Fibroblast of pulmonary artery (primary cell): ENCODE measurements at regions not wholly inside any gene's neighbourhood (a gene's known extent, or its start where the extent isn't known, plus 50 kb on each side); places are given as distances from the start of the nearest gene placed in this dataset.

Experiments
- DNase-seq: peaks from one replicate; pipeline ENCODE4 v3.0.0-alpha.2; 2010; ENCODE audit warnings: low read depth
- H3K4me3 ChIP-seq: replicated peaks from 2 replicates; pipeline ENCODE4 v1.5.1; 2011; ENCODE audit warnings: low read depth, mild to moderate bottlenecking, control low read depth, low read length, moderate library complexity
- CTCF ChIP-seq: IDR thresholded peaks from 2 replicates; pipeline ENCODE4 v1.5.1; 2011; ENCODE audit warnings: mild to moderate bottlenecking, control low read depth, low read length, inconsistent platforms; ENCODE audit errors: missing control alignments

- no peak overlapping the region for H3K4me3 ChIP-seq
- no peak for DNase-seq
- no peak for TF ChIP-seq CTCF
Measured at GRCh38 chr14:46401066-46401465, 250.5 kb downstream of the RPL10L start.

GRCh38 chr14:46399049-46399448, 252.5 kb downstream of the RPL10L start:
- no peak overlapping the region for H3K4me3 ChIP-seq
- no peak for TF ChIP-seq CTCF
- no peak for DNase-seq

GRCh38 chr14:46384611-46385010, 267.0 kb downstream of the RPL10L start:
- no peak for TF ChIP-seq CTCF
- H3K4me3 ChIP-seq: no peak overlapping the region
- DNase-seq: no peak

- no peak overlapping the region for H3K4me3 ChIP-seq
- TF ChIP-seq CTCF: no peak
- DNase-seq: no peak
Measured at GRCh38 chr14:46381674-46382073, 269.9 kb downstream of the RPL10L start.

- no peak for TF ChIP-seq CTCF
- DNase-seq: no peak
- no peak overlapping the region for H3K4me3 ChIP-seq
Measured at GRCh38 chr14:46378248-46378647, 273.3 kb downstream of the RPL10L start.

GRCh38 chr14:46377305-46377704, 274.3 kb downstream of the RPL10L start:
- no peak for TF ChIP-seq CTCF
- DNase-seq: no peak
- no peak overlapping the region for H3K4me3 ChIP-seq

GRCh38 chr14:46369391-46369790, 282.2 kb downstream of the RPL10L start:
- H3K4me3 ChIP-seq: no peak overlapping the region
- DNase-seq: no peak
- no peak for TF ChIP-seq CTCF
